Suppressor macrophage treated with lipopolysaccharide for 1 hour (primary cell): ENCODE measurements at regions not wholly inside any gene's neighbourhood (a gene's known extent, or its start where the extent isn't known, plus 50 kb on each side); places are given as distances from the start of the nearest gene placed in this dataset.
A peak's percentile ranks its signal among the peaks of the same experiment; 100 is the strongest.

ENCODE experiments used
- DNase-seq, 3 donors: peaks; one replicate each; pipeline ENCODE4 v3.0.0-alpha.2; 2020 to 2022

- no peak for DNase-seq
These were observed 239.7 kb downstream of the PIK3R1 start for GRCh38 chr5:68455216-68455615.

- DNase-seq: peak; percentile 25 to 31 (median 29)
These were observed 241.2 kb downstream of the PIK3R1 start for GRCh38 chr5:68456756-68457217.

- no peak for DNase-seq
These were observed 241.7 kb downstream of the PIK3R1 start for GRCh38 chr5:68457285-68457684.

- DNase-seq: no peak
These were observed 243.0 kb downstream of the PIK3R1 start for GRCh38 chr5:68458416-68459021.

GRCh38 chr5:68459093-68459809 lies 243.7 kb downstream of the PIK3R1 start:
- no peak for DNase-seq

GRCh38 chr5:68459810-68460139 lies 244.2 kb downstream of the PIK3R1 start:
- no peak for DNase-seq

GRCh38 chr5:68460147-68460798 lies 244.7 kb downstream of the PIK3R1 start:
- DNase-seq: peak; percentile 79 to 88 (median 87)

GRCh38 chr5:68463606-68464005 lies 248.1 kb downstream of the PIK3R1 start:
- DNase-seq: no peak

GRCh38 chr5:68464424-68464823 lies 248.9 kb downstream of the PIK3R1 start:
- peak; percentile 37 to 44 (median 42) for DNase-seq

- no peak for DNase-seq
These were observed 249.6 kb downstream of the PIK3R1 start for GRCh38 chr5:68465133-68465532.

- no peak for DNase-seq
These were observed 250.5 kb downstream of the PIK3R1 start for GRCh38 chr5:68465934-68466551.

GRCh38 chr5:68467208-68467607 lies 251.7 kb downstream of the PIK3R1 start:
- DNase-seq: no peak

- DNase-seq: no peak
These were observed 252.2 kb downstream of the PIK3R1 start for GRCh38 chr5:68467794-68468193.

GRCh38 chr5:68468322-68468721 lies 252.8 kb downstream of the PIK3R1 start:
- no peak for DNase-seq

GRCh38 chr5:68475476-68475983 lies 260.0 kb downstream of the PIK3R1 start:
- DNase-seq: no peak

GRCh38 chr5:68476854-68477253 lies 261.3 kb downstream of the PIK3R1 start:
- DNase-seq: no peak

- no peak for DNase-seq
These were observed 262.9 kb downstream of the PIK3R1 start for GRCh38 chr5:68478301-68479095.

GRCh38 chr5:68479524-68479923 lies 264.0 kb downstream of the PIK3R1 start:
- DNase-seq: no peak

- DNase-seq: no peak
These were observed 264.9 kb downstream of the PIK3R1 start for GRCh38 chr5:68480335-68480940.

- no peak for DNase-seq
These were observed 266.6 kb downstream of the PIK3R1 start for GRCh38 chr5:68482199-68482598.

- DNase-seq: peak; percentile 25 to 48 (median 45)
These were observed 268.9 kb downstream of the PIK3R1 start for GRCh38 chr5:68484307-68485068.
